ELF-1 (cell line): ENCODE measurements at regions not wholly inside any gene's neighbourhood (a gene's known extent, or its start where the extent isn't known, plus 50 kb on each side); places are given as distances from the start of the nearest gene placed in this dataset.
A peak's percentile ranks its signal among the peaks of the same experiment; 100 is the strongest.

ENCODE experiments used
- DNase-seq: peaks from one replicate; pipeline ENCODE4 v3.0.0-alpha.2; 2016; ENCODE audit warnings: low read depth, low spot score

- peak; percentile 35 for DNase-seq
These were observed 211.4 kb upstream of the ERCC4 start for GRCh38 chr16:13708347-13709120.

GRCh38 chr16:13718748-13719147 is 201.2 kb upstream of the ERCC4 start:
- DNase-seq, result no peak

- DNase-seq, result no peak
These were observed 192.0 kb upstream of the ERCC4 start for GRCh38 chr16:13727943-13728342.

- no peak for DNase-seq
These were observed 186.4 kb upstream of the ERCC4 start for GRCh38 chr16:13733561-13733960.

- peak; percentile 4 for DNase-seq
These were observed 180.2 kb upstream of the ERCC4 start for GRCh38 chr16:13739621-13740373.

- no peak for DNase-seq
These were observed 177.0 kb upstream of the ERCC4 start for GRCh38 chr16:13742928-13743327.

GRCh38 chr16:13743571-13743970 is 176.4 kb upstream of the ERCC4 start:
- DNase-seq, result no peak

GRCh38 chr16:13756411-13757140 is 163.4 kb upstream of the ERCC4 start:
- peak; percentile 4 for DNase-seq

GRCh38 chr16:13766334-13766733 is 153.6 kb upstream of the ERCC4 start:
- no peak for DNase-seq

GRCh38 chr16:13767215-13767614 is 152.7 kb upstream of the ERCC4 start:
- peak; percentile 3 for DNase-seq

GRCh38 chr16:13768471-13768870 is 151.5 kb upstream of the ERCC4 start:
- no peak for DNase-seq

GRCh38 chr16:13770436-13770835 is 149.5 kb upstream of the ERCC4 start:
- no peak for DNase-seq

- DNase-seq, result no peak
These were observed 147.2 kb upstream of the ERCC4 start for GRCh38 chr16:13772782-13773181.

GRCh38 chr16:13779676-13780075 is 140.3 kb upstream of the ERCC4 start:
- peak; percentile 10 for DNase-seq

- no peak for DNase-seq
These were observed 139.4 kb upstream of the ERCC4 start for GRCh38 chr16:13780406-13781168.

GRCh38 chr16:13781169-13781564 is 138.8 kb upstream of the ERCC4 start:
- DNase-seq, result no peak

- no peak for DNase-seq
These were observed 138.2 kb upstream of the ERCC4 start for GRCh38 chr16:13781575-13782338.

- no peak for DNase-seq
These were observed 128.9 kb upstream of the ERCC4 start for GRCh38 chr16:13791095-13791494.

- DNase-seq, result no peak
These were observed 126.0 kb upstream of the ERCC4 start for GRCh38 chr16:13793841-13794409.

GRCh38 chr16:13795131-13795530 is 124.8 kb upstream of the ERCC4 start:
- DNase-seq, result no peak

- DNase-seq, result no peak
These were observed 122.2 kb upstream of the ERCC4 start for GRCh38 chr16:13797718-13798117.
